T-cell (primary cell): ENCODE measurements at regions not wholly inside any gene's neighbourhood (a gene's known extent, or its start where the extent isn't known, plus 50 kb on each side); places are given as distances from the start of the nearest gene placed in this dataset.

Experiments
- ATAC-seq, 4 experiments: fragments of 200-7000 bp in 3 of 4; fragments of 150-1000 bp in 1 of 4; cut with Tn5 transposase; replicated peaks in 1 of 4; 1 replicate in 3 of 4; 2 replicates in 1 of 4; pipeline ENCODE4 v1.10.0; 2021; ENCODE audit warnings: moderate library complexity in 3 of 4, mild to moderate bottlenecking in 2 of 4, moderate number of reproducible peaks in 1 of 4
- CTCF ChIA-PET, 2 donors: fragments of 300-600 bp; sonication (Branson Sonifier 250); formaldehyde crosslinking; loops; one replicate each; lab custom pipeline; 2022; ENCODE audit warnings: antibody characterized with exemption in 2 of 2; lab: Charles Lee
- POLR2A ChIA-PET, 2 donors: fragments of 300-600 bp; sonication (Branson Sonifier 250); formaldehyde crosslinking; loops; one replicate each; lab custom pipeline; 2022; ENCODE audit warnings: antibody characterized with exemption in 2 of 2; lab: Charles Lee
- DNase-seq, 35 experiments: peaks; one replicate each; pipeline versions ENCODE4 v3.0.0 to v3.0.0-alpha.2; 2013 to 2023
- H3K27ac ChIP-seq: one replicate; pipeline ENCODE4 v1.5.1; 2013; ENCODE audit warnings: low read length
- H3K27me3 ChIP-seq, 2 experiments: replicated peaks in 1 of 2; 1 replicate in 1 of 2; 2 replicates in 1 of 2; pipeline versions ENCODE4 v1.6.1 to v1.7.0; 2013; ENCODE audit warnings: low read length in 1 of 2, mixed read lengths in 1 of 2; ENCODE audit not compliant: control insufficient read depth in 2 of 2, insufficient read depth in 2 of 2; ENCODE audit errors: extremely low read depth in 1 of 2
- H3K36me3 ChIP-seq, 2 donors: 1 replicate in 1 of 2; 2 replicates in 1 of 2; pipeline versions ENCODE4 v1.6.1 to v1.7.0; 2013; ENCODE audit warnings: low read length in 1 of 2; ENCODE audit not compliant: control insufficient read depth in 2 of 2, insufficient read depth in 1 of 2; ENCODE audit errors: extremely low read depth in 1 of 2
- H3K4me1 ChIP-seq, 2 experiments: 1 replicate in 1 of 2; 2 replicates in 1 of 2; pipeline versions ENCODE4 v1.6.1 to v1.7.0; 2013; ENCODE audit warnings: low read length in 2 of 2, mixed read lengths in 1 of 2; ENCODE audit not compliant: insufficient read depth in 2 of 2, control insufficient read depth in 1 of 2; ENCODE audit errors: extremely low read depth in 1 of 2
- H3K4me3 ChIP-seq, 2 donors: 1 replicate in 1 of 2; 2 replicates in 1 of 2; pipeline versions ENCODE4 v1.5.1 to v1.7.0; 2013; ENCODE audit warnings: mild to moderate bottlenecking in 2 of 2, low read length in 1 of 2, moderate library complexity in 1 of 2; ENCODE audit not compliant: control insufficient read depth in 1 of 2; ENCODE audit errors: extremely low read depth in 1 of 2
- H3K9me3 ChIP-seq: 2 replicates; pipeline ENCODE4 v1.7.0; 2013
- H3K27ac Mint-ChIP-seq, 2 donors: one replicate each; pipeline ENCODE4 v1.8.0; 2020 to 2021; ENCODE audit warnings: mild to moderate bottlenecking in 2 of 2, mixed read lengths in 2 of 2
- H3K27me3 Mint-ChIP-seq, 2 donors: one replicate each; pipeline ENCODE4 v1.8.0; 2021 to 2022; ENCODE audit warnings: mixed read lengths in 2 of 2
- H3K36me3 Mint-ChIP-seq: one replicate; pipeline ENCODE4 v1.8.0; 2021; ENCODE audit warnings: mixed read lengths
- H3K4me1 Mint-ChIP-seq, 3 donors: one replicate each; pipeline ENCODE4 v1.8.0; 2020 to 2022; ENCODE audit warnings: mixed read lengths in 3 of 3, mild to moderate bottlenecking in 1 of 3
- H3K4me3 Mint-ChIP-seq, 3 donors: one replicate each; pipeline ENCODE4 v1.8.0; 2020 to 2022; ENCODE audit warnings: mild to moderate bottlenecking in 3 of 3, mixed read lengths in 3 of 3, moderate library complexity in 3 of 3
- H3K9me3 Mint-ChIP-seq, 3 donors: one replicate each; pipeline ENCODE4 v1.8.0; 2020 to 2022; ENCODE audit warnings: mixed read lengths in 3 of 3
- WGBS: methylation state at CpG from one replicate; pipeline ENCODE4 v1.1.5; 2013; ENCODE audit warnings: missing lambda C conversion rate; ENCODE audit not compliant: insufficient coverage; 5-methylcytosine and 5-hydroxymethylcytosine counted together

- Mint-ChIP-seq H3K9me3 (peaks cover 0 to 4% (median 0%) of the 10 kb centered on the region in 3 donors), H3K36me3 (no peaks in the 10 kb centered on the region), H3K27me3 (peaks cover 11 to 27% of the 10 kb centered on the region in 2 donors), H3K4me3 (no peak overlapping the region), H3K27ac (no peak overlapping the region), H3K4me1 (no peaks in the 10 kb centered on the region)
- DNase-seq, result no peak
- ChIA-PET POLR2A (no interaction called here), CTCF (no interaction called here)
- ATAC-seq, result no peak
- H3K4me3 ChIP-seq, result no peak overlapping the region
- no peak overlapping the region for H3K27ac ChIP-seq
- no peaks in the 10 kb centered on the region for H3K36me3 ChIP-seq
- peaks cover 0 to 23% of the 10 kb centered on the region in 2 experiments for H3K27me3 ChIP-seq
- H3K4me1 ChIP-seq, result no peaks in the 10 kb centered on the region
- H3K9me3 ChIP-seq, result no peaks in the 10 kb centered on the region
- 83% methylated on average over 3 of the region's 4 CpGs for WGBS
Measured at GRCh38 chr14:76599141-76599540, 162.1 kb upstream of the VASH1 start.

GRCh38 chr14:76599559-76600287, 161.5 kb upstream of the VASH1 start:
- no peak overlapping the region for H3K4me3 Mint-ChIP-seq
- H3K36me3 Mint-ChIP-seq, result no peaks in the 10 kb centered on the region
- peaks cover 13 to 28% of the 10 kb centered on the region in 2 donors for H3K27me3 Mint-ChIP-seq
- 67% methylated on average over 1 of the region's 13 CpGs for WGBS
- Histone ChIP-seq H3K36me3 (no peaks in the 10 kb centered on the region), H3K9me3 (no peaks in the 10 kb centered on the region), H3K4me1 (no peaks in the 10 kb centered on the region), H3K4me3 (no peak overlapping the region), H3K27ac (no peak overlapping the region), H3K27me3 (peaks cover 0 to 29% of the 10 kb centered on the region in 2 experiments)
- ChIA-PET CTCF (no interaction called here), POLR2A (no interaction called here)
- peaks cover 0 to 4% (median 0%) of the 10 kb centered on the region in 3 donors for H3K9me3 Mint-ChIP-seq
- no peak overlapping the region for H3K27ac Mint-ChIP-seq
- no peaks in the 10 kb centered on the region for H3K4me1 Mint-ChIP-seq
- DNase-seq (no peak), ATAC-seq (no peak)

- Histone ChIP-seq H3K4me3 (no peak overlapping the region), H3K36me3 (no peaks in the 10 kb centered on the region), H3K27ac (no peak overlapping the region), H3K4me1 (no peaks in the 10 kb centered on the region), H3K27me3 (peaks cover 0 to 36% of the 10 kb centered on the region in 2 experiments), H3K9me3 (no peaks in the 10 kb centered on the region)
- Mint-ChIP-seq H3K4me3 (no peak overlapping the region), H3K27ac (no peak overlapping the region), H3K36me3 (no peaks in the 10 kb centered on the region), H3K27me3 (peaks cover 13 to 19% of the 10 kb centered on the region in 2 donors), H3K9me3 (peaks cover 0 to 4% (median 0%) of the 10 kb centered on the region in 3 donors), H3K4me1 (no peaks in the 10 kb centered on the region)
- DNase-seq, result no peak
- ATAC-seq, result no peak
- CTCF ChIA-PET, result interaction anchor here in 1 of 2 donors (0.5 kb wide), 1 partner anchor 1297 kb away, joined by 3 read pairs; no protein-coding TSS in a partner anchor
- POLR2A ChIA-PET, result no interaction called here
- 92% methylated on average over 2 of the region's 7 CpGs for WGBS
Measured at GRCh38 chr14:76603713-76604112, 157.6 kb upstream of the VASH1 start.

DNA sequence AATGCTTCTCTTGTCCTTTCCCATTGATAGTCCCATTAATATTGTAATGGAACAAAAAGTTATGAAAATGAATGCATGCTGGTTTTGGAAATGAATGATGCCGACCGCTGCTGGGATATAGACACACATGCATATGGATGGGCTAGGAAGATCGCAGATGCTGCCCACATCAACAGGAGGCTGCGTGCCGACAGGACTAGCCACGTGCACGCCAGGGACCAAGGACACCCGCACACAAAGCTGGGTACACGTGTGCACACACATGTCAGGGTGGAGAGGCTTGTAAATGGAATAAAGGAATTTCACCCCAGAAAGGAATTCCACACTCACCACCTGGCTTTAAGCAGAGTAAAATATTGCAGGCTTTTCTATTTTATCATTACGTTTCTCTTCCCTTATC, 153.8 kb upstream of the VASH1 start:
- H3K4me3 Mint-ChIP-seq, result no peak overlapping the region
- H3K27ac ChIP-seq, result no peak overlapping the region
- WGBS, result 89% methylated on average over 7 of the region's 10 CpGs
- H3K27me3 Mint-ChIP-seq, result peaks cover 14 to 26% of the 10 kb centered on the region in 2 donors
- H3K36me3 ChIP-seq, result no peaks in the 10 kb centered on the region
- H3K9me3 Mint-ChIP-seq, result no peaks in the 10 kb centered on the region
- H3K27ac Mint-ChIP-seq, result no peak overlapping the region
- POLR2A ChIA-PET, result no interaction called here
- H3K27me3 ChIP-seq, result peaks cover 0 to 30% of the 10 kb centered on the region in 2 experiments
- H3K4me3 ChIP-seq, result no peak overlapping the region
- H3K9me3 ChIP-seq, result no peaks in the 10 kb centered on the region
- H3K36me3 Mint-ChIP-seq, result no peaks in the 10 kb centered on the region
- DNase-seq (no peak), ATAC-seq (no peak)
- H3K4me1 ChIP-seq, result no peaks in the 10 kb centered on the region
- CTCF ChIA-PET, result no interaction called here
- no peaks in the 10 kb centered on the region for H3K4me1 Mint-ChIP-seq

DNA sequence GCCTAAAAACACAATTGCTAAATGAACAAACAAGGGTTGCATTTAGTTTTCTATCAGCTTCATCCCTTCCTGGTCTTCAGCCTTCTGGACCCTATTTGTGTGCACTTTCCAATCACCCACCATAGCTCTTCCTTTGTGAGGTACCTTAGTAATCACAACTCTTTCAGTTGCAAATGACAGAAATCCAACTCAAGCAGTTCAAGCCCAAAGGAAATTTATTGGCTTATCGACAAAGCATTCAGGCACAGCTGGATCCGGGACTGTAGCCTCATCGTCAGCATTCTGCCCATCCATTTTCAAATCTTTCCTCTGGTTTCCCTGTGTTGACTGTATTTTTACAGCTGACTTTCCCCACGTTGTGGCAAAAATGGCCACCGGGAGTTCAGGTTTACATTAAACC, 148.6 kb upstream of the VASH1 start:
- 63% methylated on average over 3 of the region's 5 CpGs for whole genome bisulfite sequencing
- CTCF ChIA-PET, result no interaction called here
- peaks cover 7 to 15% (median 11%) of the 10 kb centered on the region in 3 donors for H3K9me3 Mint-ChIP-seq

GRCh38 chr14:76613616-76614015, 147.7 kb upstream of the VASH1 start:
- Mint-ChIP-seq H3K4me3 (no peak overlapping the region), H3K4me1 (no peaks in the 10 kb centered on the region), H3K9me3 (peaks cover 7 to 22% (median 13%) of the 10 kb centered on the region in 3 donors), H3K27me3 (peaks cover 3 to 17% of the 10 kb centered on the region in 2 donors), H3K36me3 (no peaks in the 10 kb centered on the region), H3K27ac (no peak overlapping the region)
- POLR2A ChIA-PET, result no interaction called here
- ATAC-seq (no peak), DNase-seq (no peak)
- H3K27me3 ChIP-seq, result peaks cover 0 to 6% of the 10 kb centered on the region in 2 experiments
- no CpG with 5 or more reads among the region's 2 CpGs for WGBS
- no peaks in the 10 kb centered on the region for H3K4me1 ChIP-seq
- H3K9me3 ChIP-seq, result peaks cover 2% of the 10 kb centered on the region
- CTCF ChIA-PET, result no interaction called here
- no peaks in the 10 kb centered on the region for H3K36me3 ChIP-seq
- no peak overlapping the region for H3K27ac ChIP-seq
- no peak overlapping the region for H3K4me3 ChIP-seq

More for the DNA sequence above, 148.6 kb upstream of the VASH1 start:
- no peak for ATAC-seq
- Mint-ChIP-seq H3K4me1 (no peaks in the 10 kb centered on the region), H3K27ac (no peak overlapping the region), H3K27me3 (peaks cover 3 to 17% of the 10 kb centered on the region in 2 donors), H3K4me3 (no peak overlapping the region), H3K36me3 (no peaks in the 10 kb centered on the region)
- Histone ChIP-seq H3K27me3 (peaks cover 0 to 4% of the 10 kb centered on the region in 2 experiments), H3K9me3 (peaks cover 2% of the 10 kb centered on the region), H3K4me3 (no peak overlapping the region), H3K36me3 (no peaks in the 10 kb centered on the region), H3K27ac (no peak overlapping the region), H3K4me1 (no peaks in the 10 kb centered on the region)
- POLR2A ChIA-PET, result no interaction called here
- no peak for DNase-seq
